Liver (tissue), 8 donors: ENCODE measurements at regions not wholly inside any gene's neighbourhood (a gene's known extent, or its start where the extent isn't known, plus 50 kb on each side); places are given as distances from the start of the nearest gene placed in this dataset.

Experiments used
- DNase-seq: peaks from one replicate; pipeline ENCODE4 v3.0.0-alpha.2; 2017; ENCODE audit warnings: low spot score
- H3K27ac ChIP-seq, 2 donors: one replicate each; pipeline ENCODE4 v1.7.0; 2013; ENCODE audit warnings: inconsistent platforms in 2 of 2, low read length in 2 of 2, control low read depth in 1 of 2, low read depth in 1 of 2, mild to moderate bottlenecking in 1 of 2
- H3K27me3 ChIP-seq, 4 donors: one replicate each; pipeline versions ENCODE4 v1.6.1 to v1.7.0; 2013; ENCODE audit warnings: low read length in 3 of 4, inconsistent platforms in 1 of 4, mild to moderate bottlenecking in 1 of 4, moderate library complexity in 1 of 4; ENCODE audit not compliant: control insufficient read depth in 4 of 4, insufficient read depth in 4 of 4
- H3K36me3 ChIP-seq, 4 donors: one replicate each; pipeline versions ENCODE4 v1.6.1 to v1.7.0; 2013; ENCODE audit warnings: low read length in 3 of 4, mild to moderate bottlenecking in 3 of 4, low read depth in 1 of 4, moderate library complexity in 1 of 4; ENCODE audit not compliant: control insufficient read depth in 4 of 4, insufficient read depth in 3 of 4
- H3K4me1 ChIP-seq, 4 donors: one replicate each; pipeline versions ENCODE4 v1.6.1 to v1.7.0; 2013; ENCODE audit warnings: low read length in 3 of 4, mild to moderate bottlenecking in 3 of 4, moderate library complexity in 1 of 4; ENCODE audit not compliant: control insufficient read depth in 4 of 4, insufficient read depth in 4 of 4
- H3K4me3 ChIP-seq, 3 donors: one replicate each; pipeline versions ENCODE4 v1.6.1 to v1.7.0; 2013; ENCODE audit warnings: low read length in 3 of 3, control low read depth in 1 of 3, low read depth in 1 of 3, mild to moderate bottlenecking in 1 of 3
- H3K9ac ChIP-seq, 2 donors: one replicate each; pipeline ENCODE4 v1.7.0; 2013; ENCODE audit warnings: low read length in 2 of 2, mild to moderate bottlenecking in 2 of 2, moderate library complexity in 2 of 2, control low read depth in 1 of 2, low read depth in 1 of 2
- H3K9me3 ChIP-seq, 4 donors: one replicate each; pipeline versions ENCODE4 v1.6.1 to v1.7.0; 2013; ENCODE audit warnings: low read length in 3 of 4; ENCODE audit not compliant: control insufficient read depth in 4 of 4
- EGR1 ChIP-seq, 2 donors: IDR thresholded peaks; 2 replicates each; pipeline ENCODE4 v1.6.1; 2016 to 2018; ENCODE audit warnings: antibody characterized with exemption in 2 of 2, low read depth in 2 of 2
- FOXA1 ChIP-seq: IDR thresholded peaks from 2 replicates; pipeline ENCODE4 v1.6.1; 2016; ENCODE audit warnings: antibody characterized with exemption
- FOXA2 ChIP-seq: IDR thresholded peaks from 2 replicates; pipeline ENCODE4 v1.6.1; 2016; ENCODE audit warnings: antibody characterized with exemption
- HNF4G ChIP-seq: IDR thresholded peaks from 2 replicates; pipeline ENCODE4 v1.6.1; 2016; ENCODE audit warnings: antibody characterized with exemption
- JUND ChIP-seq, 2 donors: IDR thresholded peaks; 2 replicates each; pipeline ENCODE4 v1.6.1; 2016; ENCODE audit warnings: antibody characterized with exemption in 2 of 2
- MAX ChIP-seq: IDR thresholded peaks from 2 replicates; pipeline ENCODE4 v1.6.1; 2016; ENCODE audit warnings: antibody characterized with exemption
- NR2F2 ChIP-seq: IDR thresholded peaks from 2 replicates; pipeline ENCODE4 v1.6.1; 2016; ENCODE audit warnings: antibody characterized with exemption
- RAD21 ChIP-seq, 2 donors: IDR thresholded peaks; 2 replicates each; pipeline ENCODE4 v1.6.1; 2016; ENCODE audit warnings: antibody characterized with exemption in 2 of 2, mild to moderate bottlenecking in 2 of 2
- RXRA ChIP-seq, 2 donors: IDR thresholded peaks; 2 replicates each; pipeline ENCODE4 v1.6.1; 2017 to 2018; ENCODE audit warnings: antibody characterized with exemption in 2 of 2, mild to moderate bottlenecking in 1 of 2
- SP1 ChIP-seq: IDR thresholded peaks from 2 replicates; pipeline ENCODE4 v1.6.1; 2018; ENCODE audit warnings: antibody characterized with exemption, mild to moderate bottlenecking
- YY1 ChIP-seq: IDR thresholded peaks from 2 replicates; pipeline ENCODE4 v1.6.1; 2016; ENCODE audit warnings: antibody characterized with exemption, mild to moderate bottlenecking
- ZBTB33 ChIP-seq: IDR thresholded peaks from 2 replicates; pipeline ENCODE4 v1.6.1; 2016; ENCODE audit warnings: antibody characterized with exemption
- WGBS: extraction: QIAGEN DNeasy Blood & Tissue Kit; methylation state at CpG from one replicate; pipeline ENCODE4 v1.1.7; 2013; 5-methylcytosine and 5-hydroxymethylcytosine counted together
- TF ChIP-seq, protein P1 (sequence below): fragments of 150-350 bp; IDR thresholded peaks from 2 replicates; pipeline ENCODE4 v1.5.1; 2017; ENCODE audit warnings: improper control_type of control experiment, low read depth, low read length; ENCODE audit not compliant: missing input control
- TF ChIP-seq, protein P2 (sequence below): IDR thresholded peaks from 2 replicates; pipeline ENCODE4 v1.6.1; 2016; ENCODE audit warnings: antibody characterized with exemption, mild to moderate bottlenecking
- TF ChIP-seq, protein P3 (sequence below): IDR thresholded peaks from 2 replicates; pipeline ENCODE4 v1.6.1; 2016; ENCODE audit warnings: antibody characterized with exemption
- donor health status: healthy.
- donor health status: healthy.
- donor health status: healthy.
- donor health status: healthy.
- donor health status: healthy.

- 77% methylated on average over 5 of the region's 5 CpGs for WGBS
- Histone ChIP-seq H3K36me3 (no peaks in the 10 kb centered on the region), H3K27ac (no peak overlapping the region), H3K9ac (no peak overlapping the region), H3K4me1 (no peaks in the 10 kb centered on the region), H3K27me3 (peaks cover 0 to 2% (median 0%) of the 10 kb centered on the region in 4 donors), H3K9me3 (no peaks in the 10 kb centered on the region), H3K4me3 (no peak overlapping the region)
- TF ChIP-seq FOXA1, result no peak
- no peak for TF ChIP-seq MAX
- TF ChIP-seq, protein P1, sequence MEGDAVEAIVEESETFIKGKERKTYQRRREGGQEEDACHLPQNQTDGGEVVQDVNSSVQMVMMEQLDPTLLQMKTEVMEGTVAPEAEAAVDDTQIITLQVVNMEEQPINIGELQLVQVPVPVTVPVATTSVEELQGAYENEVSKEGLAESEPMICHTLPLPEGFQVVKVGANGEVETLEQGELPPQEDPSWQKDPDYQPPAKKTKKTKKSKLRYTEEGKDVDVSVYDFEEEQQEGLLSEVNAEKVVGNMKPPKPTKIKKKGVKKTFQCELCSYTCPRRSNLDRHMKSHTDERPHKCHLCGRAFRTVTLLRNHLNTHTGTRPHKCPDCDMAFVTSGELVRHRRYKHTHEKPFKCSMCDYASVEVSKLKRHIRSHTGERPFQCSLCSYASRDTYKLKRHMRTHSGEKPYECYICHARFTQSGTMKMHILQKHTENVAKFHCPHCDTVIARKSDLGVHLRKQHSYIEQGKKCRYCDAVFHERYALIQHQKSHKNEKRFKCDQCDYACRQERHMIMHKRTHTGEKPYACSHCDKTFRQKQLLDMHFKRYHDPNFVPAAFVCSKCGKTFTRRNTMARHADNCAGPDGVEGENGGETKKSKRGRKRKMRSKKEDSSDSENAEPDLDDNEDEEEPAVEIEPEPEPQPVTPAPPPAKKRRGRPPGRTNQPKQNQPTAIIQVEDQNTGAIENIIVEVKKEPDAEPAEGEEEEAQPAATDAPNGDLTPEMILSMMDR, result no peak
- TF ChIP-seq HNF4G, result no peak
- no peak for TF ChIP-seq EGR1 (IDR thresholded peaks at IDR 0.05; ENCODE audit: low read depth in 2 of 2)
- TF ChIP-seq SP1, result no peak
- TF ChIP-seq, protein P2, sequence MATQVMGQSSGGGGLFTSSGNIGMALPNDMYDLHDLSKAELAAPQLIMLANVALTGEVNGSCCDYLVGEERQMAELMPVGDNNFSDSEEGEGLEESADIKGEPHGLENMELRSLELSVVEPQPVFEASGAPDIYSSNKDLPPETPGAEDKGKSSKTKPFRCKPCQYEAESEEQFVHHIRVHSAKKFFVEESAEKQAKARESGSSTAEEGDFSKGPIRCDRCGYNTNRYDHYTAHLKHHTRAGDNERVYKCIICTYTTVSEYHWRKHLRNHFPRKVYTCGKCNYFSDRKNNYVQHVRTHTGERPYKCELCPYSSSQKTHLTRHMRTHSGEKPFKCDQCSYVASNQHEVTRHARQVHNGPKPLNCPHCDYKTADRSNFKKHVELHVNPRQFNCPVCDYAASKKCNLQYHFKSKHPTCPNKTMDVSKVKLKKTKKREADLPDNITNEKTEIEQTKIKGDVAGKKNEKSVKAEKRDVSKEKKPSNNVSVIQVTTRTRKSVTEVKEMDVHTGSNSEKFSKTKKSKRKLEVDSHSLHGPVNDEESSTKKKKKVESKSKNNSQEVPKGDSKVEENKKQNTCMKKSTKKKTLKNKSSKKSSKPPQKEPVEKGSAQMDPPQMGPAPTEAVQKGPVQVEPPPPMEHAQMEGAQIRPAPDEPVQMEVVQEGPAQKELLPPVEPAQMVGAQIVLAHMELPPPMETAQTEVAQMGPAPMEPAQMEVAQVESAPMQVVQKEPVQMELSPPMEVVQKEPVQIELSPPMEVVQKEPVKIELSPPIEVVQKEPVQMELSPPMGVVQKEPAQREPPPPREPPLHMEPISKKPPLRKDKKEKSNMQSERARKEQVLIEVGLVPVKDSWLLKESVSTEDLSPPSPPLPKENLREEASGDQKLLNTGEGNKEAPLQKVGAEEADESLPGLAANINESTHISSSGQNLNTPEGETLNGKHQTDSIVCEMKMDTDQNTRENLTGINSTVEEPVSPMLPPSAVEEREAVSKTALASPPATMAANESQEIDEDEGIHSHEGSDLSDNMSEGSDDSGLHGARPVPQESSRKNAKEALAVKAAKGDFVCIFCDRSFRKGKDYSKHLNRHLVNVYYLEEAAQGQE, result no peak
- TF ChIP-seq FOXA2, result no peak
- no peak for TF ChIP-seq ZBTB33
- TF ChIP-seq YY1, result no peak
- TF ChIP-seq RAD21 (IDR thresholded peaks at IDR 0.05), result no peak
- TF ChIP-seq NR2F2, result no peak
- TF ChIP-seq, protein P3, sequence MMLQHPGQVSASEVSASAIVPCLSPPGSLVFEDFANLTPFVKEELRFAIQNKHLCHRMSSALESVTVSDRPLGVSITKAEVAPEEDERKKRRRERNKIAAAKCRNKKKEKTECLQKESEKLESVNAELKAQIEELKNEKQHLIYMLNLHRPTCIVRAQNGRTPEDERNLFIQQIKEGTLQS, result no peak
- no peak for DNase-seq
These were observed 238.2 kb upstream of the ADAMTS16 start for GRCh38 chr5:4901924-4902323.

DNA sequence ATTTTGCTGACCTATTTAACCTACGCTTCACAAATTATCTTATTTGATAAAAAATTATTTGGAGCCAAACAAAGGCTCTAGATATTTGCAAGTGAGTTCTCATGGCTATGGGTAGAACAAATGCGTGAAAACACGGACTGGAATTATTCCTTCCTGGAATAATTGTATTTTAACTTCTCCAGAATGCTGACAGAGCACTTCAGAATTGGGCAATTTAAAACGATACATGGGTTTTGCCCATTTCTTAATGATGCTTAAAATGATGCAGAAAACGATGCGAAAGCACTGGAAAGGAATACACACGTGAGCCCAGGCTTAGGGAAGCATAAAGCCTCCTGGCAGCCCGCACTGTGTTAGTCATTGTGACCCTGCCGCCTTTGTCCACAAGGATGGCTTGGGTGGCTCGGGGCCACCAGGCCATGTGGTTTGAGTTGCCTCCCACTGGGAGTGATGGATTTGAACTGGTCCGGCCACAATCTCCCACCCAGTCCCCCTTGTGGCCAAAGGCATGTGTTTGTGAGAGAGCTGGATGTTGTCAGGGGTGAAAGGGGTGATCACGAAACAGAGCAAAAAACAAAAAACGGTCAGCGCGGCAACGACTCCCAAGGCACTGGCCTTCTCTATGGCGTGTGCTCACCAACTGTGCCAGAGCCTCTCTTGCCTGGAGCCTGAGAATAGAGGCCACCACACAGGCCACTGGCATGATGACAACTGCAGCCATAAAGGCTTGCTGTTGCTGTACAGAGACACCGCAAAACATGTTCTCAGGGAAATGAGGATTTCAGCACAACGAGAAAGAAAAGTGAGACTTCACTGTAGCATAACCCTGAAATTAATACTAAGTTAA is 234.2 kb upstream of the ADAMTS16 start:
- no peak overlapping the region for H3K9ac ChIP-seq
- H3K36me3 ChIP-seq, result no peaks in the 10 kb centered on the region
- TF ChIP-seq MAX (no peak), RXRA (IDR thresholded peaks at IDR 0.05) (no peak), JUND (IDR thresholded peaks at IDR 0.05) (no peak), NR2F2 (no peak), SP1 (no peak), FOXA2 (no peak), FOXA1 (no peak), HNF4G (no peak)
- TF ChIP-seq, protein P1, result no peak
- H3K4me3 ChIP-seq, result no peak overlapping the region
- DNase-seq, result no peak
- 85% methylated on average over 19 of the region's 19 CpGs for WGBS
- H3K9me3 ChIP-seq, result no peaks in the 10 kb centered on the region
- H3K4me1 ChIP-seq, result no peaks in the 10 kb centered on the region
- no peaks in the 10 kb centered on the region for H3K27me3 ChIP-seq
- H3K27ac ChIP-seq, result no peak overlapping the region
